ENCODE measurements at regions not wholly inside any gene's neighbourhood (a gene's known extent, or its start where the extent isn't known, plus 50 kb on each side); places are given as distances from the start of the nearest gene placed in this dataset.

DNA sequence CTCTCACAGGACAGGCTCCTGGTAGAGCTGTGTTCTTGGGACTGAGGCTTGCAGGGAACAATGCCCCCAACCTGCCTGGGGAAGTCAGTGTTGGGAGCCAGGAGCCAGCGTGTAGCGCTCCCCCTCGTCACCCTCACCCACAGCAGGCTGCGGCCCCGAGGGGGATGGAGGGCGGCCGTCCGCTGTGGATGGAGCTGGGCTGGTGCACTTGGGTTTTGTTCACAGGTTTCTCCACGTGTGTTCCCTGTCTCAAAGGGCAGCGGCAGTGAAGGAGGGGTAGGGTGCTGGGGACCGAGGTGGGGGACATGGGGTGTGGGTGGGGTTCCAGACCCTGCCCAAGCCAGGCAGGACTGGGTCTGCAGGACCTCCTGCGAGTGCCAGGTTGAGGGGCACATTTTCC, 69.1 kb downstream of the RGS12 start:
- Histone ChIP-seq H3K4me3 (IDR thresholded peaks at IDR 0.05; ENCODE audit: insufficient read depth, low read depth, low read length) (no peak overlapping the region), H3K79me2 (ENCODE audit: insufficient read depth, low read depth) (no peaks in the 10 kb centered on the region), H2AFZ (ENCODE audit: low read depth) (no peak overlapping the region), H3K36me3 (ENCODE audit: insufficient read depth) (no peaks in the 10 kb centered on the region), H4K20me1 (ENCODE audit: insufficient read depth) (no peaks in the 10 kb centered on the region), H3K4me2 (no peak overlapping the region), H3K27ac (no peak overlapping the region), H3K9ac (no peak overlapping the region), H3K4me1 (ENCODE audit: low read depth, poor library complexity, severe bottlenecking) (no peaks in the 10 kb centered on the region), H3K27me3 (ENCODE audit: insufficient read depth, low read depth) (no peaks in the 10 kb centered on the region)
- no peak for TF ChIP-seq CTCF (conservative IDR thresholded peaks at IDR 0.05; ENCODE audit: low read depth, low read length)

DNA sequence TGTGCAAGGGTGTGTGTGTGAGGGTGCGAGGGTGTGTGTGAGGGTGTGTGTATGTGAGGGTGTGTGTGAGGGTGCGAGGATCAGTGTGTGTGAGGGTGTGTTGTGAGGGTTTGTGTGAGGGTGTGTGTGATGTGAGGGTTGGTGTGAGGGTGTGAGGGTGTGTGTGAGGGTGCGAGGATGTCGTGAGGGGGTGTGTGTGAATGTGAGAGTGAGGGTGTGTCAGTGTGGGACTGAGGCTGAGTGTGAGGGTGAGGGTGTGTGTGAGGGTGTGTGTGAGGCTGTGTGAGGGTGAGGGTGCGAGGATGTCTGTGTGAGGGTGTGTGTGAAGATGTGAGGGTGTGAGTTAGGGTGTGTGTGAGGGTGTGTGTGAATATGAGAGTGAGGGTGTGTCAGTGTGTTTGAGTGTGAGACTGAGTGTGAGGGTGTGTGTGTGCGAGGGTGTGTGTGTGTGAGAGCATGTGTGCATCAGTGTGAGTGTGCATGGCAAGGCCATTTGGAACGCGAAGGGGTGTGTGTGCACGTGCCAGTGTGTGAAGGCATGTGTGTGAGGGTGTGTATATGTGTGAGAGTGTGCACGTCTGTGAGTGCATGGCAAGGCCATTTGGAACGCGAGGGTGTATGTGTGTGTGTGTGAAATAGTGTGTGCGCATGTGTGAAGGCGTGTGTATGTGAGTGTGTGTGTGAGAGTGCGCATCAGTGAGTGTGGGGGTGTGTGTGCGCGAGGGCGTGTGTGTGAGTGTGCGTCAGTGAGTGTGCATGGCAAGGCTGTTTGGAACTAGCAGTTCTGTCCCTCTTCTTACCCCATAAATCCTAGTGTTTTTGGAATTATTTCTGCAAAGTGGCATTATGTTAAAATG, 69.8 kb downstream of the RGS12 start:
- Histone ChIP-seq H3K4me3 (IDR thresholded peaks at IDR 0.05; ENCODE audit: insufficient read depth, low read depth, low read length) (no peak overlapping the region), H4K20me1 (ENCODE audit: insufficient read depth) (no peaks in the 10 kb centered on the region), H3K27ac (no peak overlapping the region), H3K27me3 (ENCODE audit: insufficient read depth, low read depth) (no peaks in the 10 kb centered on the region), H3K4me1 (ENCODE audit: low read depth, poor library complexity, severe bottlenecking) (no peaks in the 10 kb centered on the region), H2AFZ (ENCODE audit: low read depth) (no peak overlapping the region), H3K79me2 (ENCODE audit: insufficient read depth, low read depth) (no peaks in the 10 kb centered on the region), H3K36me3 (ENCODE audit: insufficient read depth) (no peaks in the 10 kb centered on the region), H3K9ac (no peak overlapping the region), H3K4me2 (no peak overlapping the region)
- TF ChIP-seq CTCF (conservative IDR thresholded peaks at IDR 0.05; ENCODE audit: low read depth, low read length) = no peak

- no peak overlapping the region for H3K4me2 ChIP-seq
- H3K9ac ChIP-seq = no peak overlapping the region
- no peaks in the 10 kb centered on the region for H3K4me1 ChIP-seq (ENCODE audit: low read depth, poor library complexity, severe bottlenecking)
- no peak overlapping the region for H2AFZ ChIP-seq (ENCODE audit: low read depth)
- no peak overlapping the region for H3K4me3 ChIP-seq (IDR thresholded peaks at IDR 0.05; ENCODE audit: insufficient read depth, low read depth, low read length)
- H4K20me1 ChIP-seq (ENCODE audit: insufficient read depth) = no peaks in the 10 kb centered on the region
- H3K27ac ChIP-seq = no peak overlapping the region
- no peaks in the 10 kb centered on the region for H3K79me2 ChIP-seq (ENCODE audit: insufficient read depth, low read depth)
- no peak for TF ChIP-seq CTCF (conservative IDR thresholded peaks at IDR 0.05; ENCODE audit: low read depth, low read length)
- no peaks in the 10 kb centered on the region for H3K36me3 ChIP-seq (ENCODE audit: insufficient read depth)
- H3K27me3 ChIP-seq (ENCODE audit: insufficient read depth, low read depth) = no peaks in the 10 kb centered on the region
Observed at GRCh38 chr4:3363411-3364141, 70.8 kb downstream of the RGS12 start.

DNA sequence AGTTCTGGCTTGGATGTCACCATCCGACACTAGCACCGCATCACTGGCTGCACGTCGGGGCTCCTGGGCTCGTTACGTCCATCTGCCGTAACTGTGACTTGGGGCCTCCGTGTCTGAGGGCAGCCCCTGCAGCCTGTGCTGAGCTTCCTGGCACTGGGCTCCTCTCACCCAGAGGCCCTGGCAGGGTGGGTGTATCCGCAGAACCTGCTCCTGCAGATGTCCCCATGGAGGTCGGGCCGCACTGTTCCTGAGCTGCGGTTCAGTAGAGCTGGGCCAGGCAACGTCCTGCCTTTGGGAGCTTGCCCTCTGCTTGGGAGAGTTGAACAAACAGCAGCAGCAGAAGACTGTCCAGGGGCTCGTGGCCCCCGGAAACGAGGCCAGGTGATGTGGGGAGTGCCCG, 71.4 kb downstream of the RGS12 start:
- Histone ChIP-seq H3K27ac (no peak overlapping the region), H3K36me3 (ENCODE audit: insufficient read depth) (no peaks in the 10 kb centered on the region), H3K4me1 (ENCODE audit: low read depth, poor library complexity, severe bottlenecking) (no peaks in the 10 kb centered on the region), H3K79me2 (ENCODE audit: insufficient read depth, low read depth) (no peaks in the 10 kb centered on the region), H3K4me3 (IDR thresholded peaks at IDR 0.05; ENCODE audit: insufficient read depth, low read depth, low read length) (no peak overlapping the region), H2AFZ (ENCODE audit: low read depth) (no peak overlapping the region), H3K9ac (no peak overlapping the region), H3K4me2 (no peak overlapping the region), H4K20me1 (ENCODE audit: insufficient read depth) (no peaks in the 10 kb centered on the region), H3K27me3 (ENCODE audit: insufficient read depth, low read depth) (no peaks in the 10 kb centered on the region)
- no peak for TF ChIP-seq CTCF (conservative IDR thresholded peaks at IDR 0.05; ENCODE audit: low read depth, low read length)
